Neural progenitor cell (in vitro differentiated cells): ENCODE measurements at regions not wholly inside any gene's neighbourhood (a gene's known extent, or its start where the extent isn't known, plus 50 kb on each side); places are given as distances from the start of the nearest gene placed in this dataset.

ENCODE experiments used
- EZH2phosphoT487 ChIP-seq: fragments of 200-600 bp; sonication (generic); IDR thresholded peaks from 2 replicates; pipeline ENCODE4 v1.6.1; 2017; ENCODE audit warnings: antibody characterized with exemption
- TF ChIP-seq, protein P1 (sequence below): fragments of 200-600 bp; sonication (generic); IDR thresholded peaks from 2 replicates; pipeline ENCODE4 v1.5.1; 2017; ENCODE audit warnings: antibody characterized with exemption, mild to moderate bottlenecking

DNA sequence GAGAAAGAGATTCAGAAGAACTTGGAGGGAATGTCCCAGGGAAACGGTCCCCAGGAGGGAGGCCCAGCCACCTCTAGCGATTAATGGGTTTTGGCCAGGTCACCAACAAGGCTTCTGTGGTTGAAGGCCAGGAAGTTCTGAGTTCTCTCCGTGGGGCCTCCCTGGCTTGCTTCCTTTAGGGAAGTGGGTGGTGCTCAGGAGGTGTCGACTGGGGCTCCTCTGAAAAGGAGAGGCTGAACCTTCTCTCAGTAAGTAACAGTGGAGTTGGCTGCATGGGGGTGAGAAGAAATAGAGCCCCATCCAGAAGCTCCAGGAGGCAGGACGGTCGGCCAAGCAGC, 77.1 kb upstream of the GSE1 start:
- TF ChIP-seq, protein P1, sequence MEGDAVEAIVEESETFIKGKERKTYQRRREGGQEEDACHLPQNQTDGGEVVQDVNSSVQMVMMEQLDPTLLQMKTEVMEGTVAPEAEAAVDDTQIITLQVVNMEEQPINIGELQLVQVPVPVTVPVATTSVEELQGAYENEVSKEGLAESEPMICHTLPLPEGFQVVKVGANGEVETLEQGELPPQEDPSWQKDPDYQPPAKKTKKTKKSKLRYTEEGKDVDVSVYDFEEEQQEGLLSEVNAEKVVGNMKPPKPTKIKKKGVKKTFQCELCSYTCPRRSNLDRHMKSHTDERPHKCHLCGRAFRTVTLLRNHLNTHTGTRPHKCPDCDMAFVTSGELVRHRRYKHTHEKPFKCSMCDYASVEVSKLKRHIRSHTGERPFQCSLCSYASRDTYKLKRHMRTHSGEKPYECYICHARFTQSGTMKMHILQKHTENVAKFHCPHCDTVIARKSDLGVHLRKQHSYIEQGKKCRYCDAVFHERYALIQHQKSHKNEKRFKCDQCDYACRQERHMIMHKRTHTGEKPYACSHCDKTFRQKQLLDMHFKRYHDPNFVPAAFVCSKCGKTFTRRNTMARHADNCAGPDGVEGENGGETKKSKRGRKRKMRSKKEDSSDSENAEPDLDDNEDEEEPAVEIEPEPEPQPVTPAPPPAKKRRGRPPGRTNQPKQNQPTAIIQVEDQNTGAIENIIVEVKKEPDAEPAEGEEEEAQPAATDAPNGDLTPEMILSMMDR = no peak
- TF ChIP-seq EZH2phosphoT487 = no peak
